DMS153 treated with DMSO at 0.1 percent for 48 hours (cell line): ENCODE measurements at regions not wholly inside any gene's neighbourhood (a gene's known extent, or its start where the extent isn't known, plus 50 kb on each side); places are given as distances from the start of the nearest gene placed in this dataset.
"Not testable (repeated sequence)": the region's sequence is repeated elsewhere in the genome, so short reads cannot be mapped to it uniquely, and the experiment has no call there.

ENCODE experiments used
- DNase-seq: peaks from one replicate; lab custom pipeline; 2025; ENCODE audit not compliant: unreplicated experiment; lab: John Stamatoyannopoulos, UW

DNA sequence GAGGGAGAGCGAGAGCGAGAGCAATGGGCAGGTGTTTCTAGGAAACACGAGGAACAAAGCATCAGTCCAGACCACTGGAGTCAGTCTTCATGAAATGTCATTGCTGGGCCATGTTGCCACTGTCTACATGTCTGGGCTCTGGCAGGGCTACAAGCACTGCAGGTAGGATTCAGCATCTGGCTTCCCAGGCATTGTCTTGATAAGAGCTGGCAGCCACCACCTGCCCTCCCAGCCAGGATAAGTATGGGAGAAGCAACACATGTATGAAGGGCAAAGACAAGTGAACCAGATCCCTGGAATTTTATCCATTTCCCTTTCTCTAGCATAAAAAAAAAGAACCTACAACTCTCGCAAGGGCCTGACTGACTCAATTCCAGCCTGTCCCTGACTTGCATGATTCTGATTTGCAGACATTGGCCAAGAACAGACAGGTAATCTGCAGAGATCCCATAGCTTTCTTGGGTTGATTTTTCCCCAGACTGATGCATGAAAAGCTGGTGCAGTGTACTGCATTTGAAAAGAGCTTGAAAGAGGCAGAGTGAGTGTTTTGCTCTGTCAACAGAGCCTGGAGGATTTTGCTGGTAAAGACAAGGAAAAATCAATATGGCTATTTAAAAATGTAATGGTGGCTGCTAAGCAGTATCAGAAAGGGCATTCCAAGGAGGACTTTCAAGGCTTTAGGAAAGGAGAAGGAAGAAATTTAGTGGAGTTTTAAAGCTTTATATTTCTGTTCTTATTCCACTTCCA, 157.2 kb upstream of the MYRIP start:
- no peak for DNase-seq

DNA sequence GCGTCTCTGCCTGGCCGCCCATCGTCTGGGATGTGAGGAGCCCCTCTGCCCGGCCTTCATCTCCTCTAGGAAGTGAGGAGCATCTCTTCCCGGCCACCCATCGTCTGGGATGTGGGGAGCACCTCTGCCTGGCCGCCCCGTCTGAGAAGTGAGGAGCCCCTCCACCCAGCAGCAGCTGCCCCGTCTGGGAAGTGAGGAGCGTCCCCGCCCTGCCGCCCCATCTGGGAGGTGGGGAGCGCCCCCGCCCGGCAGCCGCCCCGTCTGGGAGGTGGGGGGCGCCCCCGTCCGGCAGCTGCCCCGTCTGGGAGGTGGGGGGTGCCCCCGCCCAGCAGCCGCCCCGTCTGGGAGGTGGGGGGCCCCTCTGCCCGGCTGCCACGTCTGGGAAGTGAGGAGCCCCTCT, 153.7 kb upstream of the MYRIP start:
- DNase-seq: not testable (repeated sequence)

DNA sequence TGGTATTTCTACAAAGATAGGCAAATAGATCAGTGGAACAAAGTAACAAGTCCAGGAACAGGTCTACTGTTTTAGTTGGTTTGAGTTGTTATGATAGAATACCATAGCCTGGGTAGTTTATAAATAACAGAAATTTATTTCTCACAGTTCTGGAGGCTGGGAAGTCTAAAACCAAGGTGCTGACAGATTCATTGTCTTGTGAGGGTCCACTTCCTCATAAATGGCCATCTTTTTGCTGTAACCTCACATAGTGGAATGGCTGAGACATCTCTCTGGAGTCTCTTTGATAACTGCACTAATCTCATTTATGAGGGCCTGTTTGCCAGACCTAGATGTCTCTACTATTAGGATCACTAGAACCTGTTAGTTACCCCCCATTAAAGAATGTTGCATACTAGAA, 152.3 kb upstream of the MYRIP start:
- DNase-seq: no peak

DNA sequence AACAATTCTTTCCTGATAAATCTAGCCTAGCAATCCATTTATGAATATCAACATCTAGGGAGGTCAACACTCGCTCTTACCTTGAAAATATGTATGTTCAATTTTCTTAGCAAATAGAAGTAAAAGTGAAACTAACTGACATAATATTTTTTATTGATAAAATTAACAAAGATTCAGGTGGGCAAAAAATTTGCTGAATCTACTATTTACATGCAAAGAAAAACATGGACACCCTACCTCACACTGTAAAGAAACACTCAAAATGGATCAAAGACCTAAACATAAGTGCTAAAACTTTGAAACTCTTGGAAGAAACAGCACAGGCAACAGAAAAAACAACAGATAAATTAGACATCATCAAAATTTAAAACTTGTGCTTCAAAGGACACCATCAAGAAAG, 151.6 kb upstream of the MYRIP start:
- DNase-seq: no peak

DNA sequence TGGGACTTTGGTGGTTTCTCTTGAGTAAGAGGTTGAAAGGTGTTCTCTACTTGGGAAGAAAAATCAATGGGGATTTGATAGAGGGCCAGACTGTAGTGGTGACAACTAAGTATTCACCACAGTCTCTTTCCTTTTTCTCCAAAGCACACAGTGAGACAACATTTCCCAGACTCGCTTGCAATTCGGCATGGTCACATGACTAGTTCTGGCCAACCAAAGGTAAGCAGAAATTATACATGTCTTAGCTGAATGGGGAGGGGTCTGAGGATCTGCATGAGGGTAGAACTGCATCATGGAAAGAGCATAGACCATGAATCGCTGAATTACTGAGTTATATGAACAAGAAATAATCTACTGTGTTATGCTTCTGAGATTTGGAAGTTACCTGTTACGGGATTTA, 144.5 kb upstream of the MYRIP start:
- no peak for DNase-seq

DNA sequence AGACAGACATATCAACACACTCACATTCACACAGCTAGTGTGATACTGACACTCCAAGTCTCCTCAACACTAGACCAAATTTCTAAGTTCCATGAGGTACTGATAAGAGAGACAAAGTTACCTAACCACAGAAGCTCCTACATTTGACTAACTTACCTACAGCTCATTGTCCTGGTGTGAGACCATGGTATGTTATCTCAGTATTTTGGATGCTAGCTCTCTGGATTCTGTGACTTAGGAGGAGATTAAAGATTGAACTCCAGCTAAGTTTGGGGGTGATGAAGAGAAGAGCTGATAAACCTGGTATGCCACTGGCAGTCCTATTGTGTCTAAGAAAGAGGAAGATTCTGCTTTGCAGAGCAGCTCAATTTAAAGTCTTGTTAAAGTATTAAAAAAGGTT, 144.0 kb upstream of the MYRIP start:
- DNase-seq: no peak

DNA sequence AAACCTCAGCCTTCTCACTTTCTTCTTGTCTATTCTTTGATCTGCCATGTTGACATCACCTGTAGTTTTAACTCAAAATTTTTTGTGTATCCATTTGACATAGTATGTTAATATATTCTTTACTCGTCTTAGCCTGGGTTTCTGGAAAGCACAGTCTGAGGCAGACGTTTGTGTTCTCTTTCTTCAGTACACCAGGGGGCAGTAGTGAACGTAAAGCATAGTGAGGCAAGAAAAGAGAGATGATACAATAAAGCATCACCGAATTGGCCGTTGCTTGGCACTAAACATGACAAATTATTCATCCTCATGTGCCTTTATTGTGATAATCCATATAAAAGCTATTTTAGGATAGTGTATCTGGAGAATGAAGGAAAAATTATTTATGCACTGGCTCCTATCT, 141.0 kb upstream of the MYRIP start:
- DNase-seq: no peak

DNA sequence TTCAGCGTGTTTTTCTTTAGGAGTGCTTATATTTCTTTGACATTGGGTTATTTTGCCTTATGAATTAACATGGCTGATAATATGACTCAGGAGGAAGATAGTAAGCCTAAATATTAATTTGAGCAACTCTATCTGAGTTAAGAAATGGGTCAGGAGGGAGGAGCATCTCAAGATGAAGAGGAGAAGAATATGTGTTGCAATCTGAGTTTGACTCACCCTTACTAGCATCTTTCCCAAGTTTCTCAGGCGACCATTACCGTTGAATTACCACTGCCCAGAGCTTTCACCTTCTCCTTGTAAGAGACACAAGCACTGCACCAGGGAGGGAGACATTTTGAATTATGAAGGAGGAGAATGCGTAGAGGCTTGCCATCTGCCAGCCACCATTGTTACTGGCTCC, 138.3 kb upstream of the MYRIP start:
- no peak for DNase-seq

DNA sequence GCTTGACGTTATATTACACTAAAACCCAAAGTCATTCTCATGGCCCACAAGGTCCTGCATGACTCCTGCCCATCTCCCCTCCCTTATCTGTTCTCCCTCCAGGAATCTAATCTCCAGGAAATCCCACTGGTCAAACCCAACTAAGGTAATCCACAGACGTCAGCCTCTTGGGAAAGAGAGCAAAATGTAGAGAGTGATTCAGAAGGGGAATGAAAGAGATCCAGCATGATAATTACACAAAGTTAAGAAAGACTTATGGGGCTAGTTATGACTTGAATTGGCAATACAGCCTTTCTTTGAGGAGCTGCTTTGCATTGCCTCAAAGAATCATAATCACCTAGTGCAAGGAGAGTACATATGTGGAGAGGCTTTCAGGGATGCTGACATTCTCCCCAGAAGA, 137.8 kb upstream of the MYRIP start:
- DNase-seq: no peak

DNA sequence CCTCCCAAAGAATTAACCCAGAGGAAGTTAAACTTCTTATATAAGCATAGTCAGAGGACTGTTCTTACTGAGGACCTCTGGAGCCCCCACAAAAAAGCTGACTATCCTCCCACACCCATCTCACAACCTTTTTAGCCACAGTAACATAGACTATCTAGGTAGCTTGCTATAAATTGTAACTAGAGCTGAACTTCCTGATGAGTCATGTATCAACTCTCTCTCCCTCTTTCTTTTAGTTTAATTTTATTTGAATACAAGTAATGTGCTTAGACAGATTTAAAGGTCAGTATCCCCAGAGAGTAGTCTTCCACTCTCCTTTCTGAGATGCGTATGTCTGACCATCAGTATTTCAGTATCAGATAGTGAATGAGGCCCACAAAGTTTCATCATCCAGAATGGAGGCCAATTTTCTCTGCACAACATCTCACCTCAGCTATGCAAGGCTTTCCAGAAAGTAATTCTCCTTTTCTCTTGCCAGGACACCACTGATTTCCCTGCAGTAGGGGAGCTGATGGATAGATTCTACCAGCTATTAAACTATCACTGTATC, 104.0 kb upstream of the MYRIP start:
- DNase-seq: no peak

DNA sequence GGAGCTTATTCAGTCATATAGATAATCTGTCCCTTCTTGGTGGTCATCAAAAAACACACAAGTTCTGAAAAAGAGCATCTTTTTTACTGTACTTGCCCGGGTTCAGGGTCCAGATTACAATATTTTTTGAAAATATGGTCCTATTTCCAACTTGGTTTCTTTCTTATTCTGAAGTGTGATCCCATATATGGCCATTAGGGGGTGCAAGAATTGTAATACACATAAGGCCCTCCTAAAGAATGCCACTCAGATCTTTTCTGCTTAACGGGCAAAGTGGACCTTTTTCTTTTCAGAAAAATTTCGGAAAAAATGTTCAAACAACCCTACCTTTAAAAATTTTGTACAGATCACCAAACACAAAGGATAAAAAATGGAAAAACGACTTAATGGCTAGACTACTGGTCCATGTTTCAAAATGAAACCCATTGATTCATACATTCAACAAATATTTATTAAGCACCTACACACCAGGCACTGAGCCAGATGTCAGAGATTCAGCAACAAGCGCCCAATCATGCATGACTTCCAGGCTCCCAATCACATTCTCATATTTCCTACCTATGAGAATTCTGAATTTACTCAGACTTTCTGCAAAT, 102.0 kb upstream of the MYRIP start:
- no peak for DNase-seq

DNA sequence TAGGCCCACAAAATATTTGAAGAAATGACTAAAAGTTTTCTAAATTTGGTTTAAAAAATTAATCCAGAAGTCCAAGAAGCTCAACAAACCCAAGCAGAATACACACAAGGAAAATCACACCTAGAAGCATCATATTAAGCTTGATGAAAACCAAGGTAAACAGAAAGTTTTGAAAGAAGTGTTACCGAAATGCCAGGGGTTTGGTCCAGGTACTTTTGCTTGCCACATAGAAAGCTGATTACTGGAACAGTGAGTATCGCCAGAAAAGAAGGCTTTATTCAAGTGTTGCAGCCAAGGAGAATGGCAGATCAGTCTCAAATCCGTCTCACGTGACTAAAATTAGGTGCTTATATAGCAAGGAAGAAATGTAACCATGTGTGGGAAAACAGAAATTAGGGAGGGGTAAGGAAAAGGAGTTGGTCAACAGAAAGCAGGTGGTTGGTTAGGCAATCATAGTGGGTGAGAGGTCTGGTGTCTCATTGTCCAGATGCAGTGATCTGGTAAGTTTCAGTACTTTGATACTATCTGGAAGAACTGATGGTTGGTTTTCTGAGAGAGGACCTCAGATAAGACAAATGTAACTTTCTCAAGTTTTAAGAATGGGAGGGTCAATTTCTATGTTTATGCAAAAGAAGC, 96.9 kb upstream of the MYRIP start:
- DNase-seq: no peak

DNA sequence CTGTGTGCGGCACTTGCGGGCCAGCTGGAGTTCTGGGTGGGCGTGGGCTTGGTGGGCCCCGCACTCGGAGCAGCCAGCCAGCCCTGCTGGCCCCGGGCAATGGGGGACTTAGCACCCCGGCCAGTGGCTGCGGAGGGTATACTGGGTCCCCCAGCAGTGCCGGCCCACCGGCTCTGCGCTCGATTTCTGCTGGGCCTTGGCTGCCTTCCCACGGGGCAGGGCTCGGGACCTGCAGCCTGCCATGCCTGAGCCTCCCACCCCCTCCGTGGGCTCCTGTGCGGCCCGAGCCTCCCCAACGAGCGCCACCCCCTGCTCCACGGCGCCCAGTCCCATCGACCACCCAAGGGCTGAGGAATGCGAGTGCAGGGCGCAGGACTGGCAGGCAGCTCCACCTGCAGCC, 96.1 kb upstream of the MYRIP start:
- DNase-seq: not testable (repeated sequence)

DNA sequence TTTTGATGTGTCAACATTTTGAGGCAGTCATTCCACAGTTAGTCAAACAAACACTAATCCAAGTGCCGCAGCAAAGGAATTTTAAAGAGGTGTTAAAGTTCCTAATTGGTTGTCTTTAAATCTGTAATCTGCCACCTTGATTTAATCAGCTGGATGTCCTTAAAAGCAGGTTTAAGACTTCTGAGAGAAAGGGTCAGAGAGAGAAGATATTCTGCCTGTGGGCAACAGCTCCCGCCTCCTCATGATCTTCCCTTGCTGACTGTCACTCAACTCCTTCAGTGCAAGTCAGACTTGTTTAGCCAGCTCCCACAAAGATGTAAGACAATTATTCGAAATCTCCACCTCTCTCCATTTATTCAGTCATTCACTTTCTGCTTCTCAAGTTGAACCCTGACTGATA, 92.6 kb upstream of the MYRIP start:
- DNase-seq: no peak

DNA sequence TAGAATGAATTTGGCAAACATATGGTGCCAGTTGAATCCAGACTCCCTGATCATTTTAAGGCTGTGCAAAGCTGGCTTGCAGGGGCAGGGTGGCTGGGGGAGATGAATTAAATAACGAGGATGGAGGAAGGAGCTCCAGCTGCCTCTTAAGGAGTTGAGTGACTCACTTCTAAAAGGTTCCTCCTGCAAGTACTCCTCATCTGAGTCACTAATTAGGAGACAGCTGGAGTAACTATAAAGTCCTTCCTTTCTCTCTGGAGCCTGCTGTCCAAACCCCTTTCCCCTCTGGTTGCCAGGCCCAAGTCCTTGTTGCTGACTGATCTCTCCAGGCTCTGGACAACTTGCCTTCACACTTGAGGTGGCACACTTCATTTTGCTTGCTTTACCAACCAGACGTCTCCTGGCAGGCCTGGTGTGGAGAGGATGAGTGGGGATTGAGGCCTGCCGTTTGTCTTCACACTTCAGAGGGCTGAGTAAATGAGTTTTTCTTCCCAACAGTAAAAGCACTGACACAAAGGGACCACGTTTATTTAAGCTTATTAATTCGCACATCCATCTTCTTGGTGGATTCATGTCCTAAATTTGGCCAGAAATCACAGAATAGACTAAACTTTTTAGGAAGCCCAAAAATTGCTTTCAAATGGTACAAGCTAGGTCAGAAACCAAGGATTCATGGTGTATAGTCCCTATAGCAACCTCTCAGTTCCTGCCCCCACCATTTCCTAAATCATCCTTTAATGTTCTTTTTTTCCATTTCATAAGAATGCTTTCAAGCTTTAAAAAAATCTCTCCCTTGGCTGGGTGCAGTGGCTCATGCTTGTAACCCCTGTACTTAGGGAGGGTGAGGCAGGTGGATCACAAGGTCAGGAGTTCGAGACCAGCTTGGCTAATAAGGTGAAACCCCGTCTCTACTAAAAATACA, 90.5 kb upstream of the MYRIP start:
- DNase-seq: no peak

DNA sequence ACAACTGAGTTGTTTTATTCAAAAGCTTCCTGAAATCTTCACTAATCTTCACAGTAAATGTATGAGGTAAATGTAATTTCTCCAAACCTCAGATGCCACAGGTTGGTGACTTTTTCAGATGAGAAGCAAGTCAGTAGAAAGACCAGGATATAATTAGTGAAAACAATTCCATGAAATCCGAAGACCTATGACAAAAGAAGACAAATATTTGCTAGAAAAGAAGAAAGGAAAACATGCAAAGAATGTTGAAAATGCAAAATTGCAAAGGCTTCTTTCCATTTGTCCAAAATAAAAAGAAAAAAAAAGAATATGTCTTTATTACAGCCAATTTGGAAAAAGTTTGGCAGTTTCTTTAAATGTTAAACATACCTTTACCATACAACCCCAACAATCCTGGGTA, 88.3 kb upstream of the MYRIP start:
- DNase-seq: no peak

DNA sequence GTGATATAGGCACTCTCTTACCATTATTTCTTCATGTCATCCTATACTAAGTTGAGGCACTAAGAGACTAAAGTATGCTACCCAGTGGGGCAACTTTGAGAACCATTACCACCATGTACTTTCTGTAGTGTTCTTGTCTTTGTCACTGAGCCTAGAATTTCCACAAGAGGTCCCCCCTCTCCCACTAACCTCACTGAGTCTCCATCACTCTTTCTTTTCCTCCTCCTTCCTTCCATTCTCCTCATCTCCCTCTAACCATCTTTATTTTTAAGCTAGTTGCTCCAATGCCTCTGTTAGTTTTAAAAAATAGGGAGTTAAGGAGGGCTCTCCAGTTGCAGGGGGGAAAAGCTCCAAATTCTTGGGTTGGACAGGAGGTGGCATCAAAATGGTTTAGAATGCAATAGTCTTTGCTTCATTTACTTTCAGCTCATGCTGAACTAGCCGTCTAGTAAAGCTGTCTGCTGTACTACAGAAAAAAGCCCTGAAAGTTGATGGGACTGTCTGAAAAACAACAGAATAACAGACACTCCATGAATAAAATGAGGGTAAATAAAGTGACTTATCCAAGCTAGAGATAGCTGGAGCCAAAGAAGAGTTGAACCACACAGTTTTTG, 85.1 kb upstream of the MYRIP start:
- no peak for DNase-seq

DNA sequence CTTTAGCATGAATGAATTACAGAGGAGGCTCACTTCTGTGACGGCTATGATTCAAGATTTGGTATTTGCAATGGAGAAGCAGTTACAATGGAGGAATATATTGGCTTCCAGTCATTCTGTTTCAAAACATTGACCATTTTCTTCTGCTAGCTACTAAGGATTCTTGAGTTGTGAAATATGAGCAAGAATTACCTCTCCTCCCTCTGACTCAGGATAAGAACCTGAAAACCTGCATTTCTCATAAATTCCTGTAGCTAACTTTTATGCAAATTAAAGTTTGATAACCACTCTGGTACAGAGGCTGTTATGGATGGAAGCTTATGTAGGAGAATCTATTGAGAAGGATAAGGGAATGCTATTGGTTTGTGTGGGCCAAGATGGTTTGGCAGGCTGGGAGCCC, 84.1 kb upstream of the MYRIP start:
- no peak for DNase-seq

DNA sequence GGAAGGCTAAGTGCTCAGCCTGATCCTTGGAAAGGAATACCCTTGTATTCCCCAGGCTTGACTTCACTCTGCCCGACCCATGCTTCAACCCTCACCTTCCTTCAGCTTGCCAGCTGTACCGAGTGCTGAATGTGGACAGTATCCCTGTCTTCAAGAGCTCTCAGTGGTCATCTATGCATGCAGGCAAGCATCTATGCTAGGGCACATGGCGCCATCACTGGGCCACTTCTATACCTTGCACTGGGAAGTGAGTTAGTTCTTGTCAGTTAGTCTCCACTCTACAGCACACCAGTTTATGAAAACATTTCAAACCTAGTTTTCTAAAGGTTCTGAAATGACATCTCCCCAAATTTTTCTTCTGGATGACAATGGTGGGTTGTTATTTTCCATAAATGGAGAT, 82.0 kb upstream of the MYRIP start:
- no peak for DNase-seq

DNA sequence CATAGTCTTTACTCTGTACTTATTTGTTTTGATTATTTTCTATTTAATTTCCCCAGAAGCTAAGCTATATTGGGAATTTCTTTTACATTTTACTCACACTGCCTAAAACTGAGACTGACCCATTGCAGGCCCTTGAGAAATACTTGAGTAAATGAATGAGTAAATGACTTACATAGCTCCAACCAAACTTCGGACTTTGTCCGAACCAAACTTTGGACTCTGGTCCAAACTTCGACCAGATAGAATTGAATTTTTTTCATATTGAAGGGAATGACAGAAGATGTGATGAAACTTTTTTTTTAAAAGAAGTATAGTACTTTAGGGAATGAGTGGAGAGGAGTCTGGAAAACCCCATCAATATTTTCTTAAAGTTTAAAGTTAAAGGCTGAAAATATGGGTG, 75.6 kb upstream of the MYRIP start:
- DNase-seq: no peak

DNA sequence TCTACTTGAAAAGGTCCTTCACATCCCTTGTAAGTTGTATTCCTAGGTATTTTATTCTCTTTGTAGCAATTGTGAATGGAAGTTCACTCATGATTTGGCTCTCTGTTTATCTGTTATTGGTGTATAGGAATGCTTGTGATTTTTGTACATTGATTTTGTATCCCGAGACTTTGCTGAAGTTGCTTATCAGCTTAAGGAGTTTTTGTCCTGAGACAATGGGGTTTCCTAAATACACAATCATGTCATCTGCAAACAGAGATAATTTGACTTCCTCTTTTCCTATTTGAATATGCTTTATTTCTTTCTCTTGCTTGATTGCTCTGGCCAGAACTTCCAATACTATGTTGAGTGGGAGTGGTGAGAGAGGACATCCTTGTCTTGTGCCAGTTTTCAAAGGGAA, 69.8 kb upstream of the MYRIP start:
- DNase-seq: not testable (repeated sequence)
